ENCODE measurements at regions not wholly inside any gene's neighbourhood (a gene's known extent, or its start where the extent isn't known, plus 50 kb on each side); places are given as distances from the start of the nearest gene placed in this dataset.

DNA sequence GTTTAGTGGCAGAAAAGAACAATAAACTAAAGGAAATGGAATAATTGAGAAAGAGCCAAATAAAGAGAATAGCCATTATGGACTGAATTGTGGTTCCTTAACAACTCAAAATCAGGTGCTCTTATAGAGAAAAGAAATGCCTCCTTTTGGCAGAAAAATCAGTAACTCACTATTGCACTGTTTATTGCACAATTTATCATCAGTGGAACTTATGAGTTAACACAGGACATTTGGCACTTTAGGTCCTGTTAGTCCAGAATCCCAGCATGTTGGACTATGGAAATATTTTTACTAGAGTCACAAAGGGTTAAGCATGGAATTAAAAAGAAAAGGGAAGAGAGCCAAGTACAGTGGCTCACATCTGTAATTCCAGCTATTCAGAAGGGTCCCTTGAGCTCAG lies 53.8 kb upstream of the JMY start:
- Histone ChIP-seq H3K27me3 (ENCODE audit: control insufficient read depth, insufficient read depth, low read length) (no peaks in the 10 kb centered on the region), H3K36me3 (ENCODE audit: control insufficient read depth, insufficient read depth, low read length) (no peaks in the 10 kb centered on the region), H3K4me3 (ENCODE audit: low read depth, low read length) (no peak overlapping the region)
- no peak for DNase-seq (ENCODE audit: low read depth)
- TF ChIP-seq, protein P1, sequence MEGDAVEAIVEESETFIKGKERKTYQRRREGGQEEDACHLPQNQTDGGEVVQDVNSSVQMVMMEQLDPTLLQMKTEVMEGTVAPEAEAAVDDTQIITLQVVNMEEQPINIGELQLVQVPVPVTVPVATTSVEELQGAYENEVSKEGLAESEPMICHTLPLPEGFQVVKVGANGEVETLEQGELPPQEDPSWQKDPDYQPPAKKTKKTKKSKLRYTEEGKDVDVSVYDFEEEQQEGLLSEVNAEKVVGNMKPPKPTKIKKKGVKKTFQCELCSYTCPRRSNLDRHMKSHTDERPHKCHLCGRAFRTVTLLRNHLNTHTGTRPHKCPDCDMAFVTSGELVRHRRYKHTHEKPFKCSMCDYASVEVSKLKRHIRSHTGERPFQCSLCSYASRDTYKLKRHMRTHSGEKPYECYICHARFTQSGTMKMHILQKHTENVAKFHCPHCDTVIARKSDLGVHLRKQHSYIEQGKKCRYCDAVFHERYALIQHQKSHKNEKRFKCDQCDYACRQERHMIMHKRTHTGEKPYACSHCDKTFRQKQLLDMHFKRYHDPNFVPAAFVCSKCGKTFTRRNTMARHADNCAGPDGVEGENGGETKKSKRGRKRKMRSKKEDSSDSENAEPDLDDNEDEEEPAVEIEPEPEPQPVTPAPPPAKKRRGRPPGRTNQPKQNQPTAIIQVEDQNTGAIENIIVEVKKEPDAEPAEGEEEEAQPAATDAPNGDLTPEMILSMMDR (IDR thresholded peaks at IDR 0.05; ENCODE audit: insufficient read depth, low read depth, low read length) = no peak
- POLR2A ChIA-PET = no interaction called here
- CTCF ChIA-PET = no interaction called here

DNA sequence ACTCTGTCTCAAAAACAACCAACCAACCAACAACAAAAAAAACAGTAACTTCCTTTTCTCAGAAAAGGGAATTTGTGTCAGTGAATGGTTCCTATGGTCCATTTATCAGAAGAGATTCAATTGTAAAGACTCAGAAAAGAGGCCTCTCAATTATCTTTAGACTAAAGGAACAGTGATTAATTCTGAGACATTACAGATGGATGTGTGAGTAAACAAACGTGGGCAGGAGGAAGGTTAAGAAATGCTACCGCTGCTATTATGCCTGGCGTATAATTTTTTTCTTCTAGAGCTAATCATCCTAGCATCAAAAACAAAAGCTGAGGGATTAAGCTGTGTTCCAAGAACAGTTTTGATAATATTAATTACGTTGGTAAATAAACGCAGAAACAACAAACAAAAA lies 52.9 kb upstream of the JMY start:
- Histone ChIP-seq H3K36me3 (ENCODE audit: control insufficient read depth, insufficient read depth, low read length) (no peaks in the 10 kb centered on the region), H3K4me3 (ENCODE audit: low read depth, low read length) (no peak overlapping the region), H3K27me3 (ENCODE audit: control insufficient read depth, insufficient read depth, low read length) (no peaks in the 10 kb centered on the region)
- ChIA-PET POLR2A (no interaction called here), CTCF (no interaction called here)
- no peak for DNase-seq (ENCODE audit: low read depth)
- TF ChIP-seq, protein P1 (IDR thresholded peaks at IDR 0.05; ENCODE audit: insufficient read depth, low read depth, low read length) = no peak

DNA sequence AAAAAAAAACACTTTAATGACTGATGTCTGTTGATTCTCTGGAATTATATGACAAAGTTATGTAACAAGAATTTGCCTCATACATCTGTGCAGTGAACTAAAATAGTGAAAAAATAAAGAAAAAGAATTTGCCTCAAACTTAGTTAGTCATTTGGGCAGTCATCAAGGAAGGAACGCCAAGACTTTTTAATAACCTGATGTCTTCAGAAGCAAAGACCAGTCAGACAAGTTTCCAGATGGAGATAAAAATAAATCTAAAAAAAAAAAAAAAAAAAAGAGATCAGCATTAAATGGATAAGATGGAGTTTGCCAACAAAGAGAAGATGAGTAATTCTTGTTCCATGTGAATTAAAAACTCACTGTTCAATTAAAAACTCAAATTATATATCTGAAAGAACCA lies 52.3 kb upstream of the JMY start:
- Histone ChIP-seq H3K4me3 (ENCODE audit: low read depth, low read length) (no peak overlapping the region), H3K36me3 (ENCODE audit: control insufficient read depth, insufficient read depth, low read length) (no peaks in the 10 kb centered on the region), H3K27me3 (ENCODE audit: control insufficient read depth, insufficient read depth, low read length) (no peaks in the 10 kb centered on the region)
- TF ChIP-seq, protein P1 (IDR thresholded peaks at IDR 0.05; ENCODE audit: insufficient read depth, low read depth, low read length) = no peak
- DNase-seq (ENCODE audit: low read depth) = no peak
- ChIA-PET CTCF (no interaction called here), POLR2A (no interaction called here)

DNA sequence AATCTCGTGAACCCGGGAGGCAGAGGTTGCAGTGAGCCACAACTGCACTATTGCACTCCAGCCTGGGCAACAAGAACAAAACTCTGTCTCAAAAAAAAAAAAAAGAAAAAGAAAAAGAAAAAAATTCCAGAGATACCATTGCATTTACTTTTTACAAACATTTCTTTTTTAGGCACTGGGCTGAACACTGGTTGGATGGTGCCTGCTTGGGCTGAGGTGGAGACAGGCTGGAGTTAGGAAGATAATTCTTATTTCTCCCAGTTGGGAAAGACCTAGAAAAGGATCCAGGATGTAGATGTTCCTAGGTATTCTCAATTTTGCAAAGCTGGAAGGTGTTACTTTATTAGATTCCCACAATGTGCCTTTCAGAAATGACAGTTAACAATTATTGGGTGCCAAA lies 49.9 kb upstream of the JMY start:
- no peaks in the 10 kb centered on the region for H3K36me3 ChIP-seq (ENCODE audit: control insufficient read depth, insufficient read depth, low read length)
- ChIA-PET CTCF (interaction anchor here (0.6 kb wide), 1 partner anchor 496 kb away, joined by 4 read pairs; no protein-coding TSS in a partner anchor), POLR2A (no interaction called here)
- TF ChIP-seq, protein P1 (IDR thresholded peaks at IDR 0.05; ENCODE audit: insufficient read depth, low read depth, low read length) = no peak
- no peak overlapping the region for H3K4me3 ChIP-seq (ENCODE audit: low read depth, low read length)
- no peaks in the 10 kb centered on the region for H3K27me3 ChIP-seq (ENCODE audit: control insufficient read depth, insufficient read depth, low read length)
- no peak for DNase-seq (ENCODE audit: low read depth)
